Trophoblast cell (in vitro differentiated cells and primary cell): ENCODE measurements at regions not wholly inside any gene's neighbourhood (a gene's known extent, or its start where the extent isn't known, plus 50 kb on each side); places are given as distances from the start of the nearest gene placed in this dataset.

Experiments
- DNase-seq, 2 donors: peaks; one replicate each; pipeline ENCODE4 v3.0.0-alpha.2; 2016
- H2AFZ ChIP-seq: 2 replicates; pipeline ENCODE4 v1.6.1; 2013; ENCODE audit warnings: low read length, moderate library complexity, mild to moderate bottlenecking; ENCODE audit not compliant: insufficient read depth, poor library complexity
- H2AK5ac ChIP-seq: 2 replicates; pipeline ENCODE4 v1.6.1; 2013; ENCODE audit warnings: mild to moderate bottlenecking, low read length
- H2BK120ac ChIP-seq: 2 replicates; pipeline ENCODE4 v1.6.1; 2013; ENCODE audit warnings: low read length, mild to moderate bottlenecking, moderate library complexity; ENCODE audit not compliant: insufficient read depth, poor library complexity
- H2BK12ac ChIP-seq: 2 replicates; pipeline ENCODE4 v1.6.1; 2013; ENCODE audit warnings: mild to moderate bottlenecking, low read length, moderate library complexity
- H2BK5ac ChIP-seq: 2 replicates; pipeline ENCODE4 v1.6.1; 2013; ENCODE audit warnings: low read length, low read depth, moderate library complexity, mild to moderate bottlenecking; ENCODE audit not compliant: poor library complexity
- H3K14ac ChIP-seq: 2 replicates; pipeline ENCODE4 v1.6.1; 2013; ENCODE audit warnings: mild to moderate bottlenecking, low read length
- H3K18ac ChIP-seq: 2 replicates; pipeline ENCODE4 v1.6.1; 2013; ENCODE audit warnings: mild to moderate bottlenecking, low read length
- H3K23ac ChIP-seq: 2 replicates; pipeline ENCODE4 v1.6.1; 2013; ENCODE audit warnings: low read length
- H3K27ac ChIP-seq: 2 replicates; pipeline ENCODE4 v1.5.1; 2013; ENCODE audit warnings: low read depth, mild to moderate bottlenecking, inconsistent platforms, low read length, moderate library complexity
- H3K27me3 ChIP-seq: 2 replicates; pipeline ENCODE4 v1.6.1; 2013; ENCODE audit warnings: inconsistent platforms, mild to moderate bottlenecking, low read length, moderate library complexity; ENCODE audit not compliant: insufficient read depth
- H3K36me3 ChIP-seq, 2 experiments: 1 replicate in 1 of 2; 2 replicates in 1 of 2; pipeline ENCODE4 v1.6.1; 2013; ENCODE audit warnings: low read length in 2 of 2, mild to moderate bottlenecking in 2 of 2, moderate library complexity in 1 of 2; ENCODE audit not compliant: insufficient read depth in 2 of 2, control insufficient read depth in 1 of 2
- H3K4ac ChIP-seq: 2 replicates; pipeline ENCODE4 v1.6.1; 2013; ENCODE audit warnings: low read depth, mild to moderate bottlenecking, low read length, moderate library complexity
- H3K4me1 ChIP-seq, 2 experiments: 1 replicate in 1 of 2; 2 replicates in 1 of 2; pipeline ENCODE4 v1.6.1; 2013; ENCODE audit warnings: low read length in 2 of 2, mild to moderate bottlenecking in 2 of 2, moderate library complexity in 1 of 2; ENCODE audit not compliant: insufficient read depth in 2 of 2, control insufficient read depth in 1 of 2
- H3K4me2 ChIP-seq: 2 replicates; pipeline ENCODE4 v1.6.1; 2013; ENCODE audit warnings: inconsistent platforms, mild to moderate bottlenecking, low read length, moderate library complexity
- H3K4me3 ChIP-seq: 2 replicates; pipeline ENCODE4 v1.5.1; 2013; ENCODE audit warnings: mild to moderate bottlenecking, low read depth, low read length, inconsistent platforms
- H3K79me1 ChIP-seq: one replicate; pipeline ENCODE4 v1.6.1; 2013; ENCODE audit warnings: low read length
- H3K79me2 ChIP-seq: 2 replicates; pipeline ENCODE4 v1.6.1; 2013; ENCODE audit warnings: low read length, mild to moderate bottlenecking; ENCODE audit not compliant: control insufficient read depth, insufficient read depth, poor library complexity
- H3K9ac ChIP-seq: 2 replicates; pipeline ENCODE4 v1.6.1; 2013; ENCODE audit warnings: mild to moderate bottlenecking, low read length
- H3K9me3 ChIP-seq: 2 replicates; pipeline ENCODE4 v1.6.1; 2013; ENCODE audit warnings: low read depth, mild to moderate bottlenecking, control low read depth, inconsistent platforms, low read length; ENCODE audit not compliant: insufficient read depth
- H4K12ac ChIP-seq: 2 replicates; pipeline ENCODE4 v1.6.1; 2013; ENCODE audit warnings: low read depth, mild to moderate bottlenecking, low read length, moderate library complexity
- H4K8ac ChIP-seq: 2 replicates; pipeline ENCODE4 v1.6.1; 2013; ENCODE audit warnings: low read depth, mild to moderate bottlenecking, low read length, moderate library complexity
- H4K91ac ChIP-seq: one replicate; pipeline ENCODE4 v1.6.1; 2013; ENCODE audit warnings: low read depth, mild to moderate bottlenecking, low read length, moderate library complexity
- WGBS: extraction: QIAGEN DNeasy Blood & Tissue Kit; methylation state at CpG from one replicate; pipeline ENCODE4 v1.1.7; 2013; ENCODE audit warnings: missing lambda C conversion rate; ENCODE audit not compliant: insufficient read length, insufficient coverage; ENCODE audit errors: extremely low coverage; 5-methylcytosine and 5-hydroxymethylcytosine counted together

DNA sequence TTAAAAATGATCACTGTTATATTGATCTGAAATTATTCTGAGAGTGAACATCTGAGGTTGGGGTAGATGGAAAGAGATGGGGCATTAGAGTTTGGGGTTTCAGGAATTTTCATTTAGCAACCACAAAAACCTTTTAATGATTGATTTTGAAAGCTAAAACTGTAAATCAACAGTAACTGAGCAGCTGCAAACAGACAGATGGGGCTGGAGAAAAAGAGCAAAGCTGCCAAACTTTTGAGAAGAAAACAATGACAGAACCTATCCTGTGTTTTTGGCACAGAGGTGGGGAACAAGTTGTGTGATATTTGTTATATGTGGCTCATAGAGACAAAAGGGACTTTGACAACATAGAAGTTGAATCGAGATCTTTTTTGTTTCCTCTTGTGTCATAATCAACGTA is 415.8 kb upstream of the DSEL start:
- WGBS, result no CpG with 5 or more reads among the region's 2 CpGs
- Histone ChIP-seq H4K8ac (no peak overlapping the region), H3K79me2 (no peaks in the 10 kb centered on the region), H3K27ac (no peak overlapping the region), H3K4me2 (no peak overlapping the region), H3K23ac (no peak overlapping the region), H3K4ac (no peak overlapping the region), H3K36me3 (no peaks in the 10 kb centered on the region), H3K9me3 (no peaks in the 10 kb centered on the region), H3K4me3 (no peak overlapping the region), H2BK5ac (no peak overlapping the region), H3K27me3 (no peaks in the 10 kb centered on the region), H3K79me1 (no peaks in the 10 kb centered on the region), H2BK120ac (no peak overlapping the region), H3K4me1 (no peaks in the 10 kb centered on the region), H3K14ac (no peak overlapping the region), H4K91ac (no peak overlapping the region), H4K12ac (no peak overlapping the region), H3K9ac (no peak overlapping the region), H2BK12ac (no peak overlapping the region), H2AK5ac (no peak overlapping the region), H3K18ac (no peak overlapping the region), H2AFZ (no peak overlapping the region)
- DNase-seq, result no peak

GRCh38 chr18:67926929-67927864 is 410.7 kb upstream of the DSEL start:
- no peak overlapping the region for H3K14ac ChIP-seq
- no CpG with 5 or more reads among the region's 4 CpGs for WGBS
- no peak overlapping the region for H4K12ac ChIP-seq
- no peak overlapping the region for H2BK5ac ChIP-seq
- H3K4ac ChIP-seq, result no peak overlapping the region
- no peaks in the 10 kb centered on the region for H3K79me2 ChIP-seq
- H2AK5ac ChIP-seq, result no peak overlapping the region
- H3K4me3 ChIP-seq, result no peak overlapping the region
- no peaks in the 10 kb centered on the region for H3K79me1 ChIP-seq
- H3K9ac ChIP-seq, result no peak overlapping the region
- no peak overlapping the region for H2BK120ac ChIP-seq
- no peak overlapping the region for H4K91ac ChIP-seq
- H4K8ac ChIP-seq, result no peak overlapping the region
- H3K4me1 ChIP-seq, result no peaks in the 10 kb centered on the region
- no peak overlapping the region for H2AFZ ChIP-seq
- no peaks in the 10 kb centered on the region for H3K27me3 ChIP-seq
- no peaks in the 10 kb centered on the region for H3K36me3 ChIP-seq
- no peak overlapping the region for H3K27ac ChIP-seq
- no peak overlapping the region for H2BK12ac ChIP-seq
- no peaks in the 10 kb centered on the region for H3K9me3 ChIP-seq
- H3K4me2 ChIP-seq, result no peak overlapping the region
- H3K23ac ChIP-seq, result no peak overlapping the region
- no peak for DNase-seq
- H3K18ac ChIP-seq, result no peak overlapping the region

GRCh38 chr18:67924656-67925055 is 408.1 kb upstream of the DSEL start:
- H3K9ac ChIP-seq, result no peak overlapping the region
- H3K9me3 ChIP-seq, result no peaks in the 10 kb centered on the region
- no peak overlapping the region for H3K18ac ChIP-seq
- no peak overlapping the region for H4K91ac ChIP-seq
- H2AFZ ChIP-seq, result no peak overlapping the region
- no peaks in the 10 kb centered on the region for H3K79me2 ChIP-seq
- no peak overlapping the region for H2BK12ac ChIP-seq
- H3K27me3 ChIP-seq, result no peaks in the 10 kb centered on the region
- H3K14ac ChIP-seq, result no peak overlapping the region
- no peaks in the 10 kb centered on the region for H3K4me1 ChIP-seq
- no peak overlapping the region for H3K4me2 ChIP-seq
- H2BK120ac ChIP-seq, result no peak overlapping the region
- DNase-seq, result no peak
- H4K8ac ChIP-seq, result no peak overlapping the region
- no peak overlapping the region for H4K12ac ChIP-seq
- H3K27ac ChIP-seq, result no peak overlapping the region
- no peak overlapping the region for H2BK5ac ChIP-seq
- H3K4me3 ChIP-seq, result no peak overlapping the region
- no peaks in the 10 kb centered on the region for H3K36me3 ChIP-seq
- H3K4ac ChIP-seq, result no peak overlapping the region
- H3K79me1 ChIP-seq, result no peaks in the 10 kb centered on the region
- no CpG with 5 or more reads among the region's 1 CpG for WGBS
- H3K23ac ChIP-seq, result no peak overlapping the region
- no peak overlapping the region for H2AK5ac ChIP-seq

DNA sequence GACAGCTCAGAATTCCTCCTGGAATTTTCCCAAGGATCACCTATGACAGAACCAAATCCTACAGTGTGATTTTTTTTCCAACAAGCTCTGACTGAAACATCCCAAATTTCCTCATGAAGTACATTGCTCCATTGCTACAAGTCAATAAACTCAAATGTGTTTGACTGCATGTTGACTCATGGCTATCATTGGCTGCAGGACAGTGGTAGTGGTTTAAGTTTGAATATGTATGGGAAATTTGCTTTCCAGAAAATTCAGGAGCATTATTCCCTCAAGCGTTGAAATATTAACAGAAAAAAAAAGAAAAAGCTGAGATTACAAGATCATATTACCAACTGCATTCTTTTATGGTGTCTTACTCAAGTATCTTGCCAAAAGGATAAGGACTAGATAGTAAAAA is 402.8 kb upstream of the DSEL start:
- Histone ChIP-seq H2AK5ac (no peak overlapping the region), H3K4me2 (no peak overlapping the region), H4K91ac (no peak overlapping the region), H3K4me1 (peaks cover 0 to 3% of the 10 kb centered on the region in 2 experiments), H4K12ac (no peak overlapping the region), H3K9ac (no peak overlapping the region), H3K4ac (no peak overlapping the region), H3K4me3 (no peak overlapping the region), H3K18ac (no peak overlapping the region), H2BK120ac (no peak overlapping the region), H3K79me2 (no peaks in the 10 kb centered on the region), H3K27me3 (no peaks in the 10 kb centered on the region), H3K14ac (no peak overlapping the region), H3K36me3 (no peaks in the 10 kb centered on the region), H3K9me3 (no peaks in the 10 kb centered on the region), H2AFZ (no peak overlapping the region), H2BK5ac (no peak overlapping the region), H2BK12ac (no peak overlapping the region), H3K79me1 (no peaks in the 10 kb centered on the region), H3K23ac (no peak overlapping the region), H4K8ac (no peak overlapping the region), H3K27ac (no peak overlapping the region)
- DNase-seq, result no peak
- WGBS, result no CpG with 5 or more reads among the region's 1 CpG
